CD4-positive, alpha-beta T cell treated with Interleukin-15 for 4 hours (primary cell): ENCODE measurements at regions not wholly inside any gene's neighbourhood (a gene's known extent, or its start where the extent isn't known, plus 50 kb on each side); places are given as distances from the start of the nearest gene placed in this dataset.

Experiments
- DNase-seq: peaks from one replicate; pipeline ENCODE4 v3.0.0-alpha.2; 2020; ENCODE audit warnings: low spot score

- DNase-seq, result peak; percentile 63
These were observed 135.6 kb upstream of the SUCLG2 start for GRCh38 chr3:67790043-67790442.

GRCh38 chr3:67788396-67788795 is 134.0 kb upstream of the SUCLG2 start:
- DNase-seq, result no peak

GRCh38 chr3:67783281-67784250 is 129.2 kb upstream of the SUCLG2 start:
- no peak for DNase-seq

- no peak for DNase-seq
These were observed 127.5 kb upstream of the SUCLG2 start for GRCh38 chr3:67781871-67782270.

GRCh38 chr3:67781218-67781617 is 126.8 kb upstream of the SUCLG2 start:
- DNase-seq, result no peak

- no peak for DNase-seq
These were observed 120.3 kb upstream of the SUCLG2 start for GRCh38 chr3:67774676-67775075.

- no peak for DNase-seq
These were observed 111.2 kb upstream of the SUCLG2 start for GRCh38 chr3:67765575-67765974.

GRCh38 chr3:67745296-67745695 is 90.9 kb upstream of the SUCLG2 start:
- DNase-seq, result no peak

GRCh38 chr3:67744699-67745098 is 90.3 kb upstream of the SUCLG2 start:
- DNase-seq, result no peak

- DNase-seq, result no peak
These were observed 85.4 kb upstream of the SUCLG2 start for GRCh38 chr3:67739851-67740250.

- peak; percentile 2 for DNase-seq
These were observed 83.8 kb upstream of the SUCLG2 start for GRCh38 chr3:67737906-67738865.

GRCh38 chr3:67737140-67737539 is 82.7 kb upstream of the SUCLG2 start:
- DNase-seq, result no peak

GRCh38 chr3:67733269-67733950 is 79.0 kb upstream of the SUCLG2 start:
- no peak for DNase-seq

GRCh38 chr3:67724434-67724833 is 70.0 kb upstream of the SUCLG2 start:
- no peak for DNase-seq

GRCh38 chr3:67723863-67724262 is 69.5 kb upstream of the SUCLG2 start:
- no peak for DNase-seq

- no peak for DNase-seq
These were observed 64.9 kb upstream of the SUCLG2 start for GRCh38 chr3:67719333-67719732.

- no peak for DNase-seq
These were observed 61.6 kb upstream of the SUCLG2 start for GRCh38 chr3:67715971-67716370.

- DNase-seq, result no peak
These were observed 59.5 kb upstream of the SUCLG2 start for GRCh38 chr3:67713764-67714469.

GRCh38 chr3:67712259-67712658 is 57.8 kb upstream of the SUCLG2 start:
- no peak for DNase-seq

GRCh38 chr3:67710396-67710795 is 56.0 kb upstream of the SUCLG2 start:
- DNase-seq, result no peak

- DNase-seq, result no peak
These were observed 52.5 kb upstream of the SUCLG2 start for GRCh38 chr3:67706934-67707333.
